HepG2 (cell line): ENCODE measurements at regions not wholly inside any gene's neighbourhood (a gene's known extent, or its start where the extent isn't known, plus 50 kb on each side); places are given as distances from the start of the nearest gene placed in this dataset.

Source experiments
- ATAC-seq: fragments of 200-7000 bp; cut with Tn5 transposase; 3 replicates; pipeline ENCODE4 v1.9.1; 2020; ENCODE audit warnings: mild to moderate bottlenecking, moderate library complexity
- BruUV-seq: library from RNA; stranded (reverse); fragments of 400-500 nt; replicated peaks from 2 replicates; lab custom pipeline; 2021; lab: Mats Ljungman, UMichigan
- CTCF ChIA-PET: fragments of 300-600 bp; formaldehyde crosslinking; extraction: SDS; loops from one replicate; lab custom pipeline; 2021; ENCODE audit warnings: low total read pairs, inconsistent platforms, low intra/inter-chr PET ratio; lab: Yijun Ruan, JAX
- POLR2A ChIA-PET: fragments of 350-600 bp; sonication (Branson Sonifier 250); formaldehyde crosslinking; loops from one replicate; lab custom pipeline; 2020; ENCODE audit warnings: antibody characterized with exemption, inconsistent platforms; lab: Yijun Ruan, JAX
- DNase-seq: peaks from one replicate; pipeline ENCODE4 v3.0.0-alpha.2; 2015; ENCODE audit warnings: low spot score
- FAIRE-seq: peaks from 3 replicates; lab custom pipeline; 2011; peaks lifted over from hg19 to GRCh38; lab: Jason Lieb, UNC
- H2AFZ ChIP-seq: one replicate; pipeline ENCODE4 v1.6.1; 2011; ENCODE audit warnings: low read length, inconsistent platforms
- H3K27ac ChIP-seq: fragments of 300-600 bp; 3 replicates; pipeline ENCODE4 v1.8.0; 2011; ENCODE audit warnings: mixed run types, mild to moderate bottlenecking, mixed read lengths, low read length, inconsistent platforms; ENCODE audit not compliant: insufficient read depth; ENCODE audit errors: extremely low read length
- H3K27me3 ChIP-seq, 2 experiments: fragments of 200-600 bp in 1 of 2; 2 replicates in 1 of 2; 3 replicates in 1 of 2; pipeline versions ENCODE4 v1.6.0 to v1.8.0; 2011; ENCODE audit warnings: low read length in 2 of 2, mild to moderate bottlenecking in 2 of 2, moderate library complexity in 2 of 2, inconsistent platforms in 1 of 2; ENCODE audit not compliant: insufficient read depth in 2 of 2, control insufficient read depth in 1 of 2
- H3K36me3 ChIP-seq, 2 experiments: fragments of 200-600 bp in 1 of 2; replicated peaks in 1 of 2; 2 replicates in 1 of 2; 3 replicates in 1 of 2; pipeline versions ENCODE4 v1.5.1 to v1.8.0; 2011; ENCODE audit warnings: low read length in 2 of 2, inconsistent platforms in 1 of 2; ENCODE audit not compliant: insufficient read depth in 2 of 2, control insufficient read depth in 1 of 2
- H3K4me1 ChIP-seq: 2 replicates; pipeline ENCODE4 v1.5.1; 2012; ENCODE audit warnings: low read length, inconsistent platforms; ENCODE audit not compliant: insufficient read depth
- H3K4me2 ChIP-seq: 2 replicates; pipeline ENCODE4 v1.6.0; 2011; ENCODE audit warnings: low read depth, low read length, inconsistent platforms
- H3K4me3 ChIP-seq, 3 experiments: fragments of 200-600 bp in 1 of 3; sonication (generic), shearing (Covaris generic) in 1 of 3; replicated peaks in 1 of 3; 2 replicates each; pipeline ENCODE4 v1.5.1; 2011 to 2016; ENCODE audit warnings: low read length in 3 of 3, inconsistent platforms in 2 of 3, low read depth in 2 of 3, mild to moderate bottlenecking in 2 of 3, control low read depth in 1 of 3, mixed read lengths in 1 of 3; ENCODE audit not compliant: insufficient read depth in 1 of 3
- H3K79me2 ChIP-seq: one replicate; pipeline ENCODE4 v1.6.1; 2011; ENCODE audit warnings: low read length, inconsistent platforms; ENCODE audit not compliant: insufficient read depth
- H3K9ac ChIP-seq: 2 replicates; pipeline ENCODE4 v1.6.0; 2011; ENCODE audit warnings: mild to moderate bottlenecking, low read depth, low read length, inconsistent platforms; ENCODE audit not compliant: insufficient read depth
- H3K9me3 ChIP-seq: 2 replicates; pipeline ENCODE4 v1.5.1; 2012; ENCODE audit warnings: mild to moderate bottlenecking, low read length
- H4K20me1 ChIP-seq: 2 replicates; pipeline ENCODE4 v1.6.0; 2011; ENCODE audit warnings: inconsistent platforms, mild to moderate bottlenecking, low read length, moderate library complexity; ENCODE audit not compliant: insufficient read depth
- FOXP4 ChIP-seq: sonication (generic); formaldehyde crosslinking; IDR thresholded peaks from 2 replicates; pipeline ENCODE4 v1.4.0; 2020; ENCODE audit warnings: missing genetic modification reagents
- KDM1A ChIP-seq: IDR thresholded peaks from 2 replicates; pipeline ENCODE4 v1.6.1; 2016; ENCODE audit warnings: missing compliant biosample characterization
- PPARG ChIP-seq: conservative IDR thresholded peaks from 2 replicates; pipeline ENCODE4 v1.6.1; 2016; ENCODE audit warnings: missing biosample characterization, missing genetic modification reagents
- THAP8 ChIP-seq: sonication (generic); formaldehyde crosslinking; IDR thresholded peaks from 2 replicates; pipeline ENCODE4 v1.5.1; 2020; ENCODE audit warnings: missing genetic modification reagents, mild to moderate bottlenecking, borderline replicate concordance
- XBP1 ChIP-seq: sonication (generic); formaldehyde crosslinking; IDR thresholded peaks from 2 replicates; pipeline ENCODE4 v1.5.0; 2020; ENCODE audit warnings: missing genetic modification reagents
- ZNF281 ChIP-seq: sonication (generic); formaldehyde crosslinking; IDR thresholded peaks from 2 replicates; pipeline ENCODE4 v1.4.0; 2020; ENCODE audit warnings: missing genetic modification reagents, borderline replicate concordance
- ZNF704 ChIP-seq: sonication (generic); formaldehyde crosslinking; IDR thresholded peaks from 2 replicates; pipeline ENCODE4 v1.8.1; 2023; ENCODE audit warnings: mild to moderate bottlenecking, inconsistent platforms, moderate library complexity, missing genetic modification reagents, borderline replicate concordance
- WGBS: methylation state at CpG from one replicate; pipeline ENCODE4 v1.1.6; 2017; ENCODE audit warnings: low lambda C conversion rate; 5-methylcytosine and 5-hydroxymethylcytosine counted together
- in situ Hi-C: cut with HindIII; loops from 2 replicates; pipeline ENCODE4 v1.10.0; 2017; ENCODE audit warnings: low pct_unique_long_range_greater_than_20kb; ENCODE audit not compliant: extremely low pct_ligation_motif_present
- intact Hi-C: fragments of 100-400 bp; cut with micrococcal nuclease; formaldehyde crosslinking; loops from one replicate; pipeline ENCODE4 v1.10.0; 2022; ENCODE audit not compliant: unreplicated experiment

- no peaks in the 10 kb centered on the region for H4K20me1 ChIP-seq
- CTCF ChIA-PET: no interaction called here
- 20% methylated on average over 4 of the region's 4 CpGs for WGBS
- BruUV-seq: no TSS peak
- no peaks in the 10 kb centered on the region for H3K27me3 ChIP-seq
- H3K27ac ChIP-seq: no peak overlapping the region
- no peaks in the 10 kb centered on the region for H3K4me1 ChIP-seq
- H3K9ac ChIP-seq: no peak overlapping the region
- no peak overlapping the region for H3K4me3 ChIP-seq
- POLR2A ChIA-PET: no interaction called here
- no peaks in the 10 kb centered on the region for H3K36me3 ChIP-seq
- intact Hi-C loops: no loop called here
- no peak for TF ChIP-seq THAP8 (CRISPR knock-in tag)
- TF ChIP-seq PPARG (CRISPR knock-in tag): no peak
- no peak for TF ChIP-seq FOXP4 (CRISPR knock-in tag)
- TF ChIP-seq ZNF704 (CRISPR knock-in tag): no peak
- TF ChIP-seq ZNF281 (CRISPR knock-in tag): no peak
- TF ChIP-seq XBP1 (CRISPR knock-in tag): no peak
- no peak for TF ChIP-seq KDM1A (CRISPR knock-in tag)
- H3K4me2 ChIP-seq: no peak overlapping the region
- ATAC-seq (no peak), FAIRE-seq (no peak), DNase-seq (no peak)
- in situ Hi-C loops: no loop called here
- no peak overlapping the region for H2AFZ ChIP-seq
- H3K79me2 ChIP-seq: no peaks in the 10 kb centered on the region
- H3K9me3 ChIP-seq: no peaks in the 10 kb centered on the region; the same call in 1 of the 2 replicates
Observed at GRCh38 chr7:125568799-125569198, 639.2 kb upstream of the POT1 start.
